Large intestine (tissue), 3 donors: ENCODE measurements at regions not wholly inside any gene's neighbourhood (a gene's known extent, or its start where the extent isn't known, plus 50 kb on each side); places are given as distances from the start of the nearest gene placed in this dataset.
A peak's percentile ranks its signal among the peaks of the same experiment; 100 is the strongest.

Experiments
- DNase-seq, 2 donors: peaks; one replicate each; pipeline versions ENCODE4 v3.0.0 to v3.0.0-alpha.2; 2013
- H3K27ac ChIP-seq: one replicate; pipeline ENCODE4 v1.5.1; 2013; ENCODE audit warnings: low read length
- H3K27me3 ChIP-seq: 2 replicates; pipeline ENCODE4 v1.6.1; 2013; ENCODE audit warnings: low read length; ENCODE audit not compliant: control insufficient read depth, insufficient read depth
- H3K36me3 ChIP-seq: 2 replicates; pipeline ENCODE4 v1.6.1; 2013; ENCODE audit warnings: low read length; ENCODE audit not compliant: control insufficient read depth, insufficient read depth
- H3K4me1 ChIP-seq: one replicate; pipeline ENCODE4 v1.6.1; 2013; ENCODE audit warnings: low read length; ENCODE audit not compliant: control insufficient read depth, insufficient read depth
- H3K4me3 ChIP-seq: one replicate; pipeline ENCODE4 v1.5.1; 2013; ENCODE audit warnings: low read length
- H3K9me3 ChIP-seq: one replicate; pipeline ENCODE4 v1.6.1; 2013; ENCODE audit warnings: mild to moderate bottlenecking, low read depth, low read length, moderate library complexity; ENCODE audit not compliant: control insufficient read depth
- WGBS: methylation state at CpG from one replicate; pipeline ENCODE4 v1.1.5; 2013; ENCODE audit warnings: low lambda C conversion rate; ENCODE audit not compliant: insufficient coverage; 5-methylcytosine and 5-hydroxymethylcytosine counted together

- WGBS, result 31% methylated on average over 2 of the region's 8 CpGs
- Histone ChIP-seq H3K27ac (peak overlapping the region; percentile 44), H3K9me3 (peaks cover 3% of the 10 kb centered on the region), H3K36me3 (no peaks in the 10 kb centered on the region), H3K4me1 (no peaks in the 10 kb centered on the region), H3K4me3 (no peak overlapping the region), H3K27me3 (no peaks in the 10 kb centered on the region)
- DNase-seq, result peak; percentile 29 to 45
Observed at GRCh38 chr2:237171396-237171795, 85.7 kb downstream of the COPS8 start.

GRCh38 chr2:237171881-237172280, 86.2 kb downstream of the COPS8 start:
- DNase-seq, result no peak
- H3K9me3 ChIP-seq, result peaks cover 3% of the 10 kb centered on the region
- 79% methylated on average over 3 of the region's 4 CpGs for WGBS
- H3K27ac ChIP-seq, result no peak overlapping the region
- H3K36me3 ChIP-seq, result no peaks in the 10 kb centered on the region
- no peaks in the 10 kb centered on the region for H3K27me3 ChIP-seq
- H3K4me3 ChIP-seq, result no peak overlapping the region
- H3K4me1 ChIP-seq, result no peaks in the 10 kb centered on the region

- H3K9me3 ChIP-seq, result no peaks in the 10 kb centered on the region
- H3K4me3 ChIP-seq, result no peak overlapping the region
- WGBS, result no CpG with 5 or more reads among the region's 1 CpG
- H3K27ac ChIP-seq, result no peak overlapping the region
- DNase-seq, result no peak
- H3K27me3 ChIP-seq, result no peaks in the 10 kb centered on the region
- no peaks in the 10 kb centered on the region for H3K4me1 ChIP-seq
- no peaks in the 10 kb centered on the region for H3K36me3 ChIP-seq
Observed at GRCh38 chr2:237177052-237177451, 91.4 kb downstream of the COPS8 start.

- Histone ChIP-seq H3K27me3 (peaks cover 2% of the 10 kb centered on the region), H3K4me3 (no peak overlapping the region), H3K4me1 (no peaks in the 10 kb centered on the region), H3K36me3 (no peaks in the 10 kb centered on the region), H3K9me3 (no peaks in the 10 kb centered on the region), H3K27ac (no peak overlapping the region)
- DNase-seq, result no peak
- no CpG with 5 or more reads among the region's 2 CpGs for WGBS
Observed at GRCh38 chr2:237177986-237178385, 92.3 kb downstream of the COPS8 start.

GRCh38 chr2:237178396-237178795, 92.7 kb downstream of the COPS8 start:
- Histone ChIP-seq H3K36me3 (no peaks in the 10 kb centered on the region), H3K27me3 (peaks cover 2% of the 10 kb centered on the region), H3K27ac (no peak overlapping the region), H3K9me3 (no peaks in the 10 kb centered on the region), H3K4me3 (no peak overlapping the region), H3K4me1 (no peaks in the 10 kb centered on the region)
- no peak for DNase-seq
- 100% methylated on average over 1 of the region's 6 CpGs for WGBS

GRCh38 chr2:237179161-237179560, 93.5 kb downstream of the COPS8 start:
- peaks cover 2% of the 10 kb centered on the region for H3K27me3 ChIP-seq
- H3K36me3 ChIP-seq, result no peaks in the 10 kb centered on the region
- WGBS, result 100% methylated on average over 2 of the region's 5 CpGs
- no peak for DNase-seq
- no peaks in the 10 kb centered on the region for H3K9me3 ChIP-seq
- no peaks in the 10 kb centered on the region for H3K4me1 ChIP-seq
- H3K4me3 ChIP-seq, result no peak overlapping the region
- H3K27ac ChIP-seq, result no peak overlapping the region

GRCh38 chr2:237180187-237180586, 94.5 kb downstream of the COPS8 start:
- Histone ChIP-seq H3K9me3 (no peaks in the 10 kb centered on the region), H3K36me3 (no peaks in the 10 kb centered on the region), H3K27ac (no peak overlapping the region), H3K4me3 (no peak overlapping the region), H3K27me3 (peaks cover 2% of the 10 kb centered on the region), H3K4me1 (no peaks in the 10 kb centered on the region)
- no peak for DNase-seq
- WGBS, result 57% methylated on average over 1 of the region's 5 CpGs

GRCh38 chr2:237180987-237181386, 95.3 kb downstream of the COPS8 start:
- DNase-seq, result no peak
- Histone ChIP-seq H3K27ac (no peak overlapping the region), H3K36me3 (no peaks in the 10 kb centered on the region), H3K4me1 (no peaks in the 10 kb centered on the region), H3K4me3 (no peak overlapping the region), H3K27me3 (peaks cover 2% of the 10 kb centered on the region), H3K9me3 (no peaks in the 10 kb centered on the region)
- WGBS, result no CpG with 5 or more reads among the region's 2 CpGs

- H3K4me1 ChIP-seq, result no peaks in the 10 kb centered on the region
- no peaks in the 10 kb centered on the region for H3K9me3 ChIP-seq
- no peak overlapping the region for H3K27ac ChIP-seq
- H3K36me3 ChIP-seq, result no peaks in the 10 kb centered on the region
- WGBS, result 56% methylated on average over 3 of the region's 4 CpGs
- no peak for DNase-seq
- no peak overlapping the region for H3K4me3 ChIP-seq
- H3K27me3 ChIP-seq, result peaks cover 2% of the 10 kb centered on the region
Observed at GRCh38 chr2:237181844-237182243, 96.2 kb downstream of the COPS8 start.

GRCh38 chr2:237182422-237183123, 96.9 kb downstream of the COPS8 start:
- H3K9me3 ChIP-seq, result no peaks in the 10 kb centered on the region
- H3K4me3 ChIP-seq, result no peak overlapping the region
- H3K27ac ChIP-seq, result no peak overlapping the region
- no peaks in the 10 kb centered on the region for H3K36me3 ChIP-seq
- WGBS, result no CpG with 5 or more reads among the region's 15 CpGs
- H3K27me3 ChIP-seq, result peaks cover 2% of the 10 kb centered on the region
- DNase-seq, result no peak
- H3K4me1 ChIP-seq, result no peaks in the 10 kb centered on the region
